Neuronal stem cell (in vitro differentiated cells): ENCODE measurements at regions not wholly inside any gene's neighbourhood (a gene's known extent, or its start where the extent isn't known, plus 50 kb on each side); places are given as distances from the start of the nearest gene placed in this dataset.
"Not testable (repeated sequence)": the region's sequence is repeated elsewhere in the genome, so short reads cannot be mapped to it uniquely, and the experiment has no call there.

ENCODE experiments used
- DNase-seq: peaks from one replicate; pipeline ENCODE4 v3.0.0-alpha.2; 2013; ENCODE audit warnings: low spot score
- H2AFZ ChIP-seq: one replicate; pipeline ENCODE4 v1.6.1; 2013; ENCODE audit warnings: mild to moderate bottlenecking, low read length, inconsistent platforms
- H2AK5ac ChIP-seq: 2 replicates; pipeline ENCODE4 v1.6.1; 2013; ENCODE audit warnings: low read depth, mild to moderate bottlenecking, inconsistent platforms, low read length, moderate library complexity, mixed read lengths
- H2BK120ac ChIP-seq: 2 replicates; pipeline ENCODE4 v1.6.1; 2013; ENCODE audit warnings: low read depth, mild to moderate bottlenecking, inconsistent platforms, low read length, moderate library complexity, mixed read lengths
- H2BK12ac ChIP-seq: one replicate; pipeline ENCODE4 v1.6.1; 2013; ENCODE audit warnings: low read length, inconsistent platforms
- H2BK15ac ChIP-seq: 2 replicates; pipeline ENCODE4 v1.6.1; 2013; ENCODE audit warnings: mild to moderate bottlenecking, low read length, inconsistent platforms, mixed read lengths
- H2BK5ac ChIP-seq: one replicate; pipeline ENCODE4 v1.6.1; 2013; ENCODE audit warnings: inconsistent platforms, mild to moderate bottlenecking, low read length, moderate library complexity
- H3K14ac ChIP-seq: one replicate; pipeline ENCODE4 v1.6.1; 2013; ENCODE audit warnings: low read length, inconsistent platforms
- H3K18ac ChIP-seq: 2 replicates; pipeline ENCODE4 v1.6.1; 2013; ENCODE audit warnings: low read length, inconsistent platforms
- H3K23ac ChIP-seq: 2 replicates; pipeline ENCODE4 v1.6.1; 2013; ENCODE audit warnings: low read depth, mild to moderate bottlenecking, mixed read lengths, low read length, inconsistent platforms; ENCODE audit not compliant: poor library complexity
- H3K27ac ChIP-seq: replicated peaks from 3 replicates; pipeline ENCODE4 v1.5.1; 2013; ENCODE audit warnings: low read length, inconsistent platforms
- H3K27me3 ChIP-seq, 3 experiments: 2 replicates each; pipeline ENCODE4 v1.6.1; 2013; ENCODE audit warnings: low read length in 3 of 3, mild to moderate bottlenecking in 2 of 3, inconsistent platforms in 1 of 3, low read depth in 1 of 3, mixed read lengths in 1 of 3, moderate library complexity in 1 of 3; ENCODE audit not compliant: control insufficient read depth in 3 of 3, insufficient read depth in 3 of 3
- H3K36me3 ChIP-seq, 2 donors: replicated peaks in 1 of 2; 2 replicates each; pipeline ENCODE4 v1.6.1; 2013; ENCODE audit warnings: low read length in 2 of 2; ENCODE audit not compliant: control insufficient read depth in 2 of 2, insufficient read depth in 2 of 2
- H3K4ac ChIP-seq: 2 replicates; pipeline ENCODE4 v1.6.1; 2013; ENCODE audit warnings: inconsistent platforms, mild to moderate bottlenecking, low read length, moderate library complexity
- H3K4me1 ChIP-seq, 2 donors: 1 replicate in 1 of 2; 2 replicates in 1 of 2; pipeline ENCODE4 v1.6.1; 2013; ENCODE audit warnings: low read length in 2 of 2, low read depth in 1 of 2; ENCODE audit not compliant: control insufficient read depth in 2 of 2, insufficient read depth in 1 of 2
- H3K4me2 ChIP-seq: one replicate; pipeline ENCODE4 v1.6.1; 2013; ENCODE audit warnings: mild to moderate bottlenecking, low read length, inconsistent platforms; ENCODE audit not compliant: insufficient read depth, poor library complexity, severe bottlenecking
- H3K4me3 ChIP-seq, 2 donors: 2 replicates each; pipeline ENCODE4 v1.5.1; 2013; ENCODE audit warnings: low read length in 2 of 2, mild to moderate bottlenecking in 2 of 2, inconsistent platforms in 1 of 2, moderate library complexity in 1 of 2
- H3K79me1 ChIP-seq: one replicate; pipeline ENCODE4 v1.6.1; 2013; ENCODE audit warnings: low read depth, mild to moderate bottlenecking, inconsistent platforms, low read length, moderate library complexity
- H3K9ac ChIP-seq: one replicate; pipeline ENCODE4 v1.6.1; 2013; ENCODE audit warnings: mild to moderate bottlenecking, low read depth, low read length, inconsistent platforms; ENCODE audit not compliant: poor library complexity
- H3K9me3 ChIP-seq, 2 donors: replicated peaks in 1 of 2; 2 replicates each; pipeline versions ENCODE3 to v1.6.1; 2013; ENCODE audit warnings: low read length in 2 of 2, mild to moderate bottlenecking in 2 of 2, inconsistent platforms in 1 of 2, low read depth in 1 of 2, mixed read lengths in 1 of 2, moderate library complexity in 1 of 2; ENCODE audit not compliant: control insufficient read depth in 2 of 2, insufficient read depth in 1 of 2
- H4K8ac ChIP-seq: one replicate; pipeline ENCODE4 v1.6.1; 2013; ENCODE audit warnings: low read depth, mild to moderate bottlenecking, inconsistent platforms, low read length, moderate library complexity
- H4K91ac ChIP-seq: one replicate; pipeline ENCODE4 v1.6.1; 2013; ENCODE audit warnings: low read length, low read depth, mild to moderate bottlenecking, inconsistent platforms; ENCODE audit not compliant: poor library complexity
- WGBS, 2 donors: extraction: QIAGEN DNeasy Blood & Tissue Kit; methylation state at CpG; one replicate each; pipeline ENCODE4 v1.1.7; 2013; ENCODE audit warnings: missing lambda C conversion rate in 2 of 2, mixed read lengths in 1 of 2; ENCODE audit not compliant: insufficient read length in 2 of 2, insufficient replicate concordance in 1 of 2; ENCODE audit errors: extremely low coverage in 2 of 2; 5-methylcytosine and 5-hydroxymethylcytosine counted together

GRCh38 chr2:57418859-57419346 lies 627.7 kb upstream of the VRK2 start:
- H3K14ac ChIP-seq, H2BK120ac ChIP-seq, H3K4me1 ChIP-seq, H4K8ac ChIP-seq, H2BK15ac ChIP-seq, H3K4ac ChIP-seq, H3K4me3 ChIP-seq, H3K4me2 ChIP-seq, H3K27ac ChIP-seq, H4K91ac ChIP-seq, H3K18ac ChIP-seq, H2BK12ac ChIP-seq, H3K9me3 ChIP-seq, H3K9ac ChIP-seq, H3K23ac ChIP-seq, H2AK5ac ChIP-seq, DNase-seq, H2BK5ac ChIP-seq, H3K79me1 ChIP-seq, H3K27me3 ChIP-seq, H2AFZ ChIP-seq, H3K36me3 ChIP-seq: not testable (repeated sequence)
- WGBS, 2 donors: no CpG with 5 or more reads among the region's 14 CpGs

GRCh38 chr2:57429831-57430230 lies 616.8 kb upstream of the VRK2 start:
- Histone ChIP-seq H2BK5ac (no peak overlapping the region), H2AFZ (no peak overlapping the region), H3K27ac (no peak overlapping the region), H2BK120ac (no peak overlapping the region), H4K8ac (no peak overlapping the region), H3K4me3 (no peak overlapping the region), H2AK5ac (no peak overlapping the region), H3K18ac (no peak overlapping the region), H3K4ac (no peak overlapping the region), H3K79me1 (no peaks in the 10 kb centered on the region), H3K9ac (no peak overlapping the region), H2BK15ac (no peak overlapping the region), H3K27me3 (no peaks in the 10 kb centered on the region), H3K36me3 (no peaks in the 10 kb centered on the region), H3K14ac (no peak overlapping the region), H3K23ac (no peak overlapping the region), H3K9me3 (no peaks in the 10 kb centered on the region), H2BK12ac (no peak overlapping the region), H4K91ac (no peak overlapping the region), H3K4me1 (no peaks in the 10 kb centered on the region), H3K4me2 (no peak overlapping the region)
- no CpG with 5 or more reads among the region's 1 CpG for WGBS, 2 donors
- no peak for DNase-seq

DNA sequence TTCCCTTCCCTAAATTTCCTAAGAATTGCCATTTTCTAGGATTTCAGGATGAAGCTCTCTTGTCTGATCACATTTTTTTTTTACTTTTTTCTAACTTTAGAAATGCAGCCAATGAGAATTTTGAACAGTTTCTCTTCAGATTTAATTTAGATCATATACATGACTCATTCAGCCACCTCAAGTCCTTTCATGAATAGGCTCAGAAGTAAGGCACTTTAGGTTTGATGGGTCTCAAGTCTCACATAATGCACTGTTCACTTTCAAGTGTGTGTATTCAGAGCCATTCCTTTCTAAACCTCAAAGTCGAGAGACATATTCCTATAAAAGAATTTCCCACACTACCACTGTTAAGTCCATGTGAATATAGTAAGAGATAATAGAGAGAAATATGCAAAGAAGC lies 614.1 kb upstream of the VRK2 start:
- no CpG with 5 or more reads among the region's 1 CpG for WGBS, 2 donors
- no peak overlapping the region for H2BK5ac ChIP-seq
- no peak overlapping the region for H2BK12ac ChIP-seq
- no peak overlapping the region for H3K9ac ChIP-seq
- H3K27me3 ChIP-seq: no peaks in the 10 kb centered on the region
- H3K79me1 ChIP-seq: no peaks in the 10 kb centered on the region
- H3K27ac ChIP-seq: no peak overlapping the region
- H3K4ac ChIP-seq: no peak overlapping the region
- H3K23ac ChIP-seq: no peak overlapping the region
- H3K4me3 ChIP-seq: no peak overlapping the region
- H2BK120ac ChIP-seq: no peak overlapping the region
- no peak overlapping the region for H3K4me2 ChIP-seq
- H2AFZ ChIP-seq: no peak overlapping the region
- H3K36me3 ChIP-seq: no peaks in the 10 kb centered on the region
- no peaks in the 10 kb centered on the region for H3K4me1 ChIP-seq
- DNase-seq: no peak
- H3K9me3 ChIP-seq: no peaks in the 10 kb centered on the region
- no peak overlapping the region for H4K8ac ChIP-seq
- H2AK5ac ChIP-seq: no peak overlapping the region
- H4K91ac ChIP-seq: no peak overlapping the region
- H2BK15ac ChIP-seq: no peak overlapping the region
- H3K14ac ChIP-seq: no peak overlapping the region
- no peak overlapping the region for H3K18ac ChIP-seq

DNA sequence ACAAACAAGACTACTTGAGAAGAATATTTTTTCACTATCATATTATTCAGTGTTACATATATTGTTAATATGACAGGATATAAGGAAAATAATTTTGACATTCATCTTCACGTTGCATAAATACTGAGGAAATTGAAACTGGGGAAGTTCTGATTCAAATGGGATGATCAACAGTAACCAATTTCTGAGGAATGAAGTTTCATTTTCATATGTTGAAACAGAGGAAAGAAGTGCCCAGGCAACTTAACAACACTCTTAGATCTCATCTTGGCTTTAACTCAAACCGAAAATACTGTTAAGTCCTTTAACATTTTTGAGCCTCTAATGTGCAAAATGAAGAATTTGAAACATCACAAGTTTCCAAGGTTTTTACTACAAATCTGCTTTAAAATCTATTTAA lies 612.2 kb upstream of the VRK2 start:
- Histone ChIP-seq H2AK5ac (no peak overlapping the region), H3K27me3 (no peaks in the 10 kb centered on the region), H2BK12ac (no peak overlapping the region), H3K14ac (no peak overlapping the region), H3K4ac (no peak overlapping the region), H4K8ac (no peak overlapping the region), H3K79me1 (no peaks in the 10 kb centered on the region), H3K4me1 (no peaks in the 10 kb centered on the region), H4K91ac (no peak overlapping the region), H3K9me3 (no peaks in the 10 kb centered on the region), H2AFZ (no peak overlapping the region), H3K23ac (no peak overlapping the region), H3K4me3 (no peak overlapping the region), H3K9ac (no peak overlapping the region), H3K27ac (no peak overlapping the region), H3K36me3 (no peaks in the 10 kb centered on the region), H3K18ac (no peak overlapping the region), H2BK120ac (no peak overlapping the region), H2BK15ac (no peak overlapping the region), H3K4me2 (no peak overlapping the region), H2BK5ac (no peak overlapping the region)
- DNase-seq: no peak
- WGBS, 2 donors: no CpG with 5 or more reads among the region's 2 CpGs
